Stomach (tissue), 8 donors: ENCODE measurements at regions not wholly inside any gene's neighbourhood (a gene's known extent, or its start where the extent isn't known, plus 50 kb on each side); places are given as distances from the start of the nearest gene placed in this dataset.
A peak's percentile ranks its signal among the peaks of the same experiment; 100 is the strongest.

ENCODE experiments used
- DNase-seq, 2 donors: peaks; one replicate each; pipeline versions ENCODE4 v3.0.0 to v3.0.0-alpha.2; 2013 to 2019
- H3K27ac ChIP-seq, 5 donors: fragments of 200-600 bp in 4 of 5; sonication (generic) in 4 of 5; one replicate each; pipeline ENCODE4 v1.5.1; 2013 to 2019; ENCODE audit warnings: mild to moderate bottlenecking in 1 of 5, moderate library complexity in 1 of 5
- H3K27me3 ChIP-seq, 3 donors: fragments of 200-600 bp; sonication (generic); one replicate each; pipeline ENCODE4 v1.5.1; 2017 to 2019; ENCODE audit warnings: mixed run types in 1 of 3
- H3K36me3 ChIP-seq, 4 donors: fragments of 200-600 bp; sonication (generic); 1 replicate in 3 of 4; 2 replicates in 1 of 4; pipeline ENCODE4 v1.5.1; 2016 to 2019
- H3K4me1 ChIP-seq, 4 donors: fragments of 200-600 bp; sonication (generic); one replicate each; pipeline ENCODE4 v1.5.1; 2016 to 2019
- H3K4me3 ChIP-seq, 4 donors: fragments of 200-600 bp; sonication (generic) in 3 of 4; one replicate each; pipeline ENCODE4 v1.5.1; 2016 to 2019; ENCODE audit warnings: mild to moderate bottlenecking in 1 of 4
- H3K9me3 ChIP-seq, 4 donors: fragments of 200-600 bp; sonication (generic); one replicate each; pipeline ENCODE4 v1.5.1; 2016 to 2019
- CTCF ChIP-seq, 7 experiments: fragments of 450-650 bp in 4 of 7; fragments of 200-600 bp in 3 of 7; sonication (generic) in 3 of 7; IDR thresholded peaks; one replicate each; pipeline ENCODE4 v1.5.1; 2016 to 2019; ENCODE audit warnings: antibody characterized with exemption in 7 of 7, control low read depth in 2 of 7, mild to moderate bottlenecking in 1 of 7
- EP300 ChIP-seq: sonication (generic); formaldehyde crosslinking; IDR thresholded peaks from one replicate; pipeline ENCODE4 v1.6.1; 2017; ENCODE audit warnings: antibody characterized with exemption
- POLR2A ChIP-seq, 4 donors: fragments of 450-650 bp; IDR thresholded peaks; one replicate each; pipeline ENCODE4 v1.6.1; 2016; ENCODE audit warnings: antibody characterized with exemption in 4 of 4, control low read depth in 2 of 4, mild to moderate bottlenecking in 1 of 4, moderate library complexity in 1 of 4
- POLR2AphosphoS5 ChIP-seq, 3 donors: sonication (generic); formaldehyde crosslinking; IDR thresholded peaks; one replicate each; pipeline ENCODE4 v1.6.1; 2016; ENCODE audit warnings: antibody characterized with exemption in 3 of 3
- WGBS, 5 donors: extraction: QIAGEN DNeasy Blood & Tissue Kit in 3 of 5; methylation state at CpG; one replicate each; pipeline versions ENCODE4 v1.1.5 to v1.1.7; 2013 to 2018; 5-methylcytosine and 5-hydroxymethylcytosine counted together
- intact Hi-C: fragments of 100-400 bp; cut with DNase I; formaldehyde crosslinking; loops from one replicate; pipeline ENCODE4 v1.15.1; 2023; ENCODE audit warnings: low total_unique reads
- small RNA-seq, 4 donors: library from RNA; depleted of rRNA; stranded (forward); fragments of <200 nt; gene quantifications; one replicate each; pipeline ENCODE3, GENCODE V24; 2016
- donor health status: healthy with polysubstance abuse.
- donor health status: Bipolar disorder and iron deficiency.
- donor health status: healthy.

GRCh38 chr5:111572561-111572960, 60.2 kb upstream of the STARD4 start:
- Histone ChIP-seq H3K4me3 (no peak overlapping the region), H3K4me1 (no peaks in the 10 kb centered on the region), H3K27ac (no peak overlapping the region), H3K27me3 (no peaks in the 10 kb centered on the region), H3K9me3 (no peaks in the 10 kb centered on the region), H3K36me3 (no peaks in the 10 kb centered on the region)
- DNase-seq = no peak
- no peak for TF ChIP-seq POLR2AphosphoS5 (IDR thresholded peaks at IDR 0.05)
- TF ChIP-seq POLR2A (IDR thresholded peaks at IDR 0.05) = no peak
- 80 to 94% (median 89%) methylated on average over 5 of the region's 5 CpGs for WGBS, 5 donors
- intact Hi-C loops = no loop called here

DNA sequence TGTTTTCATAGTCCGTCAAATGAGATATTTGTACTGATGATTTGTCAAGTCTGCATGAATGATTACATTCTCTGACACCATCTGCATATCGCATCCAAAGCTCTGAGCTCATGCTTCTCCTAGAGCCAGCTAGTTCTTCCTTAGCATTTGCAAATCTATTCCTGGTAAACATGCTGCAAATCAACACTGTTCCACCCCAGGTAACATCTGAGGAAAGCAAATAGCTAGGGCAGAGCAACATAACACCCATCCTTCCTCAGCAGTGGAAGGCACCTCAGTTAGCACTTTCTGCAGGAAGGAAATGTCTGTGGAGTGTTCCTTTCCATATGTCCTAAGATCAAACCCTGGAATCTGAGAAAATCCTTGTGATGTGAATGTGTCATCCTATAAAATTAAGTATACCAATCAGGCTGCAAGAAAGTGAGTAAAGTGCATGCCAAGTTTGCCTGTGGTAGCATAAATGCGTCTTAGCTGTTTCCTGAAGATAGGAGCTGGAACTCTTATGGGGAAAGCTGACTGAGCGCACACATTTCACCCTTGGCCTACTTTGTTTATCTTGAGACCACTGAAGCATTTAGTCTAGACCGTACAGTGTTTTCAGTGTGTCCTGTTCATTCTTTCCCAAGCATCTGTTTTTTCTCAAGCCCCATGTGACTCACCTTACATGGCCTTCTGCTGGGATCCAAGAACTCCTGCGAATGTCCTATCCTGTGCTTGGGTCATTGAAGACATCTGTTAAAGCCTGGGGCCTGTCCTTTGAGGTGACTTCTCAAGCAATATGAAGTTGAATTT, 50.9 kb upstream of the STARD4 start:
- 52 to 75% (median 71%) methylated on average over 6 of the region's 6 CpGs for WGBS, 5 donors
- no peak overlapping the region for H3K27ac ChIP-seq
- H3K4me3 ChIP-seq = no peak overlapping the region
- intact Hi-C loops = no loop called here
- no peaks in the 10 kb centered on the region for H3K36me3 ChIP-seq
- DNase-seq = peak in 1 of 2 donors; percentile 63
- no peaks in the 10 kb centered on the region for H3K27me3 ChIP-seq
- TF ChIP-seq EP300 (no peak), POLR2AphosphoS5 (IDR thresholded peaks at IDR 0.05) (peak in 2 of 3 donors; percentile 32 to 50)
- H3K4me1 ChIP-seq = peaks cover 0 to 10% (median 0%) of the 10 kb centered on the region in 4 donors
- peaks cover 0 to 9% (median 0%) of the 10 kb centered on the region in 4 donors for H3K9me3 ChIP-seq

DNA sequence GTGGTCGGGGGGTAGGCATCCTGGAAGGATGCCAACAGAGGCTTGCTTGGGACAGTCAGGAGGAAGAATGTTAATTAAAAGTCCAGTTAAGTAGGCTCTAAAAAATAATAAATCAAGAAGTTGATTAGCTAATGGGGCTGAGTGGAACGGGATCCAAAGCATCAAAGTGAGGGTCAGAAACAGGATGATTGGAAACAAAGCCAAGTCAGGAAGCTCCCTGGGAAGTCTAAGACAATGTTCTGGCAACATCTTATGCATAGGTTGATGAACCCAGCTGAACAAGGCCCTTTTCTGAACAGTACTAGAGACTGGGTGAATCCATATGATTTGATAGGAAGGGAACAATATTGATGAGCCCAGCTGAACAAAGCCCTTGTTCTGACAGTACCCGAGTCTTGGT, 50.2 kb upstream of the STARD4 start:
- intact Hi-C loops = no loop called here
- DNase-seq = no peak
- no peak overlapping the region for H3K27ac ChIP-seq
- no peak overlapping the region for H3K4me3 ChIP-seq
- no peaks in the 10 kb centered on the region for H3K27me3 ChIP-seq
- peaks cover 0 to 10% (median 0%) of the 10 kb centered on the region in 4 donors for H3K4me1 ChIP-seq
- 69 to 83% (median 72%) methylated on average over 3 of the region's 3 CpGs for whole genome bisulfite sequencing, 5 donors
- no peak for TF ChIP-seq POLR2A (IDR thresholded peaks at IDR 0.05)
- TF ChIP-seq POLR2AphosphoS5 (IDR thresholded peaks at IDR 0.05) = no peak
- TF ChIP-seq CTCF (IDR thresholded peaks at IDR 0.05) = no peak
- TF ChIP-seq EP300 = no peak
- peaks cover 0 to 9% (median 0%) of the 10 kb centered on the region in 4 donors for H3K9me3 ChIP-seq
- no peaks in the 10 kb centered on the region for H3K36me3 ChIP-seq

Small RNA genes lying in the stretch of these regions (small RNA-seq; reads per million reads assigned to genes)
- gene AC008967.1 (0 reads per million in 4 donors), gene HMGN1P13 (0 reads per million in 4 donors)
